ENCODE measurements at regions not wholly inside any gene's neighbourhood (a gene's known extent, or its start where the extent isn't known, plus 50 kb on each side); places are given as distances from the start of the nearest gene placed in this dataset.

GRCh38 chr5:143638654-143639053, 173.3 kb upstream of the HMHB1 start:
- TF ChIP-seq STAG1 (CRISPR knock-in tag; IDR thresholded peaks at IDR 0.05) = no peak
- no peak for TF ChIP-seq ATF4 (CRISPR knock-in tag; IDR thresholded peaks at IDR 0.05)
- no peak for TF ChIP-seq EP300 (IDR thresholded peaks at IDR 0.05; ENCODE audit: low read depth in 2 of 2, low read length in 2 of 2)
- TF ChIP-seq EP300 (CRISPR knock-in tag; IDR thresholded peaks at IDR 0.05; ENCODE audit: borderline replicate concordance) = no peak
- TF ChIP-seq, protein P1, sequence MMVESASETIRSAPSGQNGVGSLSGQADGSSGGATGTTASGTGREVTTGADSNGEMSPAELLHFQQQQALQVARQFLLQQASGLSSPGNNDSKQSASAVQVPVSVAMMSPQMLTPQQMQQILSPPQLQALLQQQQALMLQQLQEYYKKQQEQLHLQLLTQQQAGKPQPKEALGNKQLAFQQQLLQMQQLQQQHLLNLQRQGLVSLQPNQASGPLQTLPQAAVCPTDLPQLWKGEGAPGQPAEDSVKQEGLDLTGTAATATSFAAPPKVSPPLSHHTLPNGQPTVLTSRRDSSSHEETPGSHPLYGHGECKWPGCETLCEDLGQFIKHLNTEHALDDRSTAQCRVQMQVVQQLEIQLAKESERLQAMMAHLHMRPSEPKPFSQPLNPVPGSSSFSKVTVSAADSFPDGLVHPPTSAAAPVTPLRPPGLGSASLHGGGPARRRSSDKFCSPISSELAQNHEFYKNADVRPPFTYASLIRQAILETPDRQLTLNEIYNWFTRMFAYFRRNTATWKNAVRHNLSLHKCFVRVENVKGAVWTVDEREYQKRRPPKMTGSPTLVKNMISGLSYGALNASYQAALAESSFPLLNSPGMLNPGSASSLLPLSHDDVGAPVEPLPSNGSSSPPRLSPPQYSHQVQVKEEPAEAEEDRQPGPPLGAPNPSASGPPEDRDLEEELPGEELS (CRISPR knock-in tag; IDR thresholded peaks at IDR 0.05) = no peak
- no peak for TF ChIP-seq ZNF317 (CRISPR knock-in tag; IDR thresholded peaks at IDR 0.05)

All from HepG2 (cell line).